RWPE2 (cell line): ENCODE measurements at regions not wholly inside any gene's neighbourhood (a gene's known extent, or its start where the extent isn't known, plus 50 kb on each side); places are given as distances from the start of the nearest gene placed in this dataset.
"Not testable (repeated sequence)": the region's sequence is repeated elsewhere in the genome, so short reads cannot be mapped to it uniquely, and the experiment has no call there.

ENCODE experiments used
- ATAC-seq: fragments of 200-7000 bp; cut with Tn5 transposase; 3 replicates; pipeline ENCODE4 v1.9.1; 2021; ENCODE audit warnings: low read depth
- DNase-seq: peaks from one replicate; pipeline ENCODE4 v3.0.0-alpha.2; 2020; ENCODE audit warnings: low spot score
- H3K27ac ChIP-seq: fragments of 450-650 bp; 2 replicates; pipeline ENCODE4 v1.5.1; 2017; ENCODE audit warnings: mild to moderate bottlenecking; ENCODE audit not compliant: poor library complexity, severe bottlenecking
- H3K27me3 ChIP-seq: fragments of 250-450 bp; sonication (Bioruptor Pico); 2 replicates; pipeline ENCODE4 v1.5.1; 2021; ENCODE audit warnings: mild to moderate bottlenecking, moderate library complexity; ENCODE audit not compliant: insufficient read depth, poor library complexity, severe bottlenecking
- H3K36me3 ChIP-seq: fragments of 250-450 bp; sonication (Bioruptor Pico); 2 replicates; pipeline ENCODE4 v1.5.1; 2020; ENCODE audit warnings: low read depth, mild to moderate bottlenecking, moderate library complexity
- H3K4me1 ChIP-seq: fragments of 250-450 bp; sonication (Bioruptor Pico); 2 replicates; pipeline ENCODE4 v1.5.1; 2021; ENCODE audit warnings: mild to moderate bottlenecking, moderate library complexity; ENCODE audit not compliant: insufficient read depth, poor library complexity, severe bottlenecking
- H3K4me3 ChIP-seq: fragments of 250-450 bp; sonication (Bioruptor Pico); 2 replicates; pipeline ENCODE4 v1.5.1; 2021; ENCODE audit warnings: mild to moderate bottlenecking, moderate library complexity; ENCODE audit not compliant: severe bottlenecking
- H3K9me3 ChIP-seq: fragments of 250-450 bp; sonication (Bioruptor Pico); 2 replicates; pipeline ENCODE4 v1.5.1; 2021; ENCODE audit warnings: mild to moderate bottlenecking, moderate library complexity; ENCODE audit not compliant: severe bottlenecking
- TF ChIP-seq, protein P1 (sequence below): fragments of 450-650 bp; IDR thresholded peaks from one replicate; pipeline ENCODE4 v1.5.1; 2017; ENCODE audit warnings: mild to moderate bottlenecking, moderate library complexity; ENCODE audit not compliant: poor library complexity, severe bottlenecking

DNA sequence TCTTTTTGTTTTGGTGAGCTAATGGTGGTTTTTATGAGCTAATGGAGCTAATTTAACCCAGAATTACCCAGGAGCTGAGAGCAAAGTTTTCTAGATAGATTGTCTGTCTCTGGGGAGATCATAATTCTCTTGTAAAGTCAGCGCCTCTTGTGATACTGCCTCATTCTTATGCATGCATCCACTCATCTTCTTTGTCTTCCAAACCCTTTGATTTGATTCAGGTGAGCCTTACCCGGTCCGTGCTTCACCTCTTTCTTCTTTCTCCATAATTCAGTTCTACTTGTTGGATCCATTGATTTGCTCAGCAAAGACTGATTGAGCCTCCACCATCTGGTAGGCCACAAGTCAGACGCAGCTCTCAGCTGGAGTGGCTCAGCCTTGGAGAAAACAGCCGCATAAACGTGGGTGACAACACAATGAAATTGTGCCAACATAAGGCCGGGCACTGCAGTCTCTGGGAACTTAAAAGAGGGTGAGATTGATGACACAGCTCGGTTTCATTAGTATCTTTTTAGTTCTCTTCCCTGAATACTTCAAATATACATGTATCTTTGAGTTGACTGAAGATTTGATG lies 158.5 kb upstream of the SH3BP4 start:
- Histone ChIP-seq H3K36me3 (no peaks in the 10 kb centered on the region), H3K9me3 (no peaks in the 10 kb centered on the region), H3K4me3 (no peak overlapping the region), H3K27ac (no peak overlapping the region), H3K4me1 (no peaks in the 10 kb centered on the region), H3K27me3 (no peaks in the 10 kb centered on the region)
- no peak for DNase-seq
- no peak for ATAC-seq
- TF ChIP-seq, protein P1, sequence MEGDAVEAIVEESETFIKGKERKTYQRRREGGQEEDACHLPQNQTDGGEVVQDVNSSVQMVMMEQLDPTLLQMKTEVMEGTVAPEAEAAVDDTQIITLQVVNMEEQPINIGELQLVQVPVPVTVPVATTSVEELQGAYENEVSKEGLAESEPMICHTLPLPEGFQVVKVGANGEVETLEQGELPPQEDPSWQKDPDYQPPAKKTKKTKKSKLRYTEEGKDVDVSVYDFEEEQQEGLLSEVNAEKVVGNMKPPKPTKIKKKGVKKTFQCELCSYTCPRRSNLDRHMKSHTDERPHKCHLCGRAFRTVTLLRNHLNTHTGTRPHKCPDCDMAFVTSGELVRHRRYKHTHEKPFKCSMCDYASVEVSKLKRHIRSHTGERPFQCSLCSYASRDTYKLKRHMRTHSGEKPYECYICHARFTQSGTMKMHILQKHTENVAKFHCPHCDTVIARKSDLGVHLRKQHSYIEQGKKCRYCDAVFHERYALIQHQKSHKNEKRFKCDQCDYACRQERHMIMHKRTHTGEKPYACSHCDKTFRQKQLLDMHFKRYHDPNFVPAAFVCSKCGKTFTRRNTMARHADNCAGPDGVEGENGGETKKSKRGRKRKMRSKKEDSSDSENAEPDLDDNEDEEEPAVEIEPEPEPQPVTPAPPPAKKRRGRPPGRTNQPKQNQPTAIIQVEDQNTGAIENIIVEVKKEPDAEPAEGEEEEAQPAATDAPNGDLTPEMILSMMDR: no peak

DNA sequence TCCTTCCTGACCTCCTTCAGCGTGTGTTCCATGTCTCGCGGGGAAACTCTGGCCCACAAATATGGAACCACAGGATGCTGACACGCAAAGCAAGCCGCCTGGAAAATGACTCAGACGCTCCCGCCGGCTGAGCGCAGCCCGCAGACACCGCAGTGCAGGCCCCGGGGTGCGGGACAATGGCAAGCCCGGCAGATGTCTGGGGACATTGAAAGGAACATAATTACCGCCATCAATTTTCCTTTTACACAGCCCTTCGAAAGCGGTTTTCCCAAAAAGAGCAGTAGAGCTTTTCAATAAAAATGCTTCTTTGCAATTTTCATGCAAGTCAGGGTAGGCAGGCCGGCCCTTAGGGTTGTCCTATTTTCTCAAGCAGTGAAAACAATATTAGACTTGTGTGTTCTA lies 159.2 kb upstream of the SH3BP4 start:
- Histone ChIP-seq H3K9me3 (no peaks in the 10 kb centered on the region), H3K4me3 (no peak overlapping the region), H3K4me1 (no peaks in the 10 kb centered on the region), H3K27me3 (no peaks in the 10 kb centered on the region), H3K27ac (no peak overlapping the region), H3K36me3 (no peaks in the 10 kb centered on the region)
- DNase-seq: no peak
- TF ChIP-seq, protein P1: no peak
- ATAC-seq: no peak

DNA sequence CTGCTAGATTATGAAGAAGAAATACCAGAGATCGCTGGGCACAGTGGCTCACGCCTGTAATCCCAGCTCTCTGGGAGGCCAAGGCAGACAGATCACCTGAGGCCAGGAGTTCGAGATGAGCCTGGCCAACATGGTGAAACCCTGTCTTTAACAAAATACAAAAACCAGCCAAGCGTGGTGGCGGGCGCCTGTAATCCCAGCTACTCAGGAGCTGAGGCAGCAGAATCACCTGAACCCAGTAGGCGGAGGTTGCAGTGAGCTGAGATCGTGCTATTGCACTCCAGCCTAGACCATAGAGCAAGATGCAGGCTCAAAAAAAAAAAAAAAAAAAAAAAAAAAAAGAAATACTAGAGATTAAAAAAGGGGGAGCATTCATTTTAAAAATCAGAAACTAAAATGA lies 159.7 kb upstream of the SH3BP4 start:
- not testable (repeated sequence) for ATAC-seq, H3K27ac ChIP-seq, DNase-seq, H3K36me3 ChIP-seq, H3K4me1 ChIP-seq, H3K4me3 ChIP-seq, H3K9me3 ChIP-seq, H3K27me3 ChIP-seq

DNA sequence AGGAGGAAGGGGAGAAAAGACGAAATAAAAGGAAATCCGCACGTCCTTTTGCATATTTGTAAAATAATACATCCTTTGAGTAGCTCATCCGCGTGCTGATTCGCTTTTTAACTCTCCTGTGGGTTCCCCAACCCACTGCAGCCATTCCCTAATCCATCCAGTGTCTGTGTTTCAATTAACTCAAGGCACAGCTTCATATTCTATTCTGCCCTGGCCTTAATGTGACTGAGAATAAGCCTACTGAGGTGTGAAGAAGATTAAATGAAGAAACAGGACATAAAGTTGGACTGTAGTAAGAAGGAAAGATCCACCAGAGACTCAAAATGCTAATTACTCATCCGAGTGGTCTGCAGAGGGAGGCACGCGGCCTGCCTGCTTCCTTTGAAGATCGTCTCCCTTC lies 161.4 kb upstream of the SH3BP4 start:
- H3K27me3 ChIP-seq: no peaks in the 10 kb centered on the region
- TF ChIP-seq, protein P1: no peak

DNA sequence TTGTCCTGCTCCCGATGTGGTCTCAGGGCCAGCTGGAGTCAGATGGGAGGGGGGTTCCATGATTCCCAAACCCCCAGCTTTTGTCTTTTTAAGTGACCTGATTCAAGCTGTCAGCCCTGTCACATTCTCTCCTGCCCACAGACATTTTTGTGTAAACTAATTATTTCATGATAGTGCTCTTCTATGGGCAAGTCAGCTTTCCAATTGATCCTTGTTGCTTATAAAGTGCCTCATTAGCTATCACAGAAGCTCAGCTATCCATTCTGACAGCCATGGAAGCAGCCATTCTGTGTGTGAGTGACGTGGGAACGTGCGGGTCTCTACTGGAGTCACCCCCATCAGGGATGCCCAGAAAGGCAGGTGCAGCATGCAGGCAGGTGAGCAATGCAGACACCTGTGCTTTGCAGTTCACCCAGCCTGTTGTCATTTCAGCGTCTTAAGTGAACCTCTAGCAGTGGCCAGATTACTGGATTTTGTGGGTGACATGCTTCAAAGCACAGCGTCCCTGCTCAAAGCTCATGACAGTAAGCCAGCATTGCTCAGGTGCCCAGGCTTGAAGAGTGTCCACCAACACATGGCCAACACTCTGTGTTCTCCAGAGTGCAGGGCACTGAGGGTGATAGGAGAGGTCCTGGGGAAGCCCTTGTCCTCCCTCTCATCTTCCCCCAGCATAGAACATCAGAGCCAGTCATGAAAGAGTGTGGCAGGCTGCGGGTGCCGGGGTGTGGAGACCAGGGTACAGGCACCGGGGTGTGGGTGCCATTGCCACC lies 162.1 kb upstream of the SH3BP4 start:
- Histone ChIP-seq H3K4me1 (no peaks in the 10 kb centered on the region), H3K27me3 (no peaks in the 10 kb centered on the region), H3K4me3 (no peak overlapping the region), H3K36me3 (no peaks in the 10 kb centered on the region), H3K9me3 (no peaks in the 10 kb centered on the region), H3K27ac (no peak overlapping the region)
- DNase-seq (no peak), ATAC-seq (no peak)
- TF ChIP-seq, protein P1: no peak

More for the DNA sequence above, 161.4 kb upstream of the SH3BP4 start:
- DNase-seq: no peak
- H3K4me3 ChIP-seq: no peak overlapping the region
- H3K9me3 ChIP-seq: no peaks in the 10 kb centered on the region
- no peaks in the 10 kb centered on the region for H3K36me3 ChIP-seq
- H3K4me1 ChIP-seq: no peaks in the 10 kb centered on the region
- H3K27ac ChIP-seq: no peak overlapping the region
- no peak for ATAC-seq
